ENCODE measurements at regions not wholly inside any gene's neighbourhood (a gene's known extent, or its start where the extent isn't known, plus 50 kb on each side); places are given as distances from the start of the nearest gene placed in this dataset.

GRCh38 chr20:56978475-56978874, 288.0 kb downstream of the BMP7 start:
- DNase-seq: no peak

- DNase-seq: no peak
Observed at GRCh38 chr20:56979125-56979524, 287.3 kb downstream of the BMP7 start.

GRCh38 chr20:56981301-56981700, 285.1 kb downstream of the BMP7 start:
- no peak for DNase-seq

- no peak for DNase-seq
Observed at GRCh38 chr20:56983813-56984212, 282.6 kb downstream of the BMP7 start.

GRCh38 chr20:56985066-56985685, 281.3 kb downstream of the BMP7 start:
- DNase-seq: no peak

- DNase-seq: no peak
Observed at GRCh38 chr20:56986476-56986875, 280.0 kb downstream of the BMP7 start.

GRCh38 chr20:56986931-56987720, 279.3 kb downstream of the BMP7 start:
- no peak for DNase-seq

- no peak for DNase-seq
Observed at GRCh38 chr20:56987986-56988385, 278.5 kb downstream of the BMP7 start.

GRCh38 chr20:56988446-56988845, 278.0 kb downstream of the BMP7 start:
- no peak for DNase-seq

- DNase-seq: no peak
Observed at GRCh38 chr20:56989516-56989915, 276.9 kb downstream of the BMP7 start.

GRCh38 chr20:56993020-56993559, 273.4 kb downstream of the BMP7 start:
- DNase-seq: no peak

GRCh38 chr20:56994006-56994405, 272.4 kb downstream of the BMP7 start:
- DNase-seq: no peak

GRCh38 chr20:56995149-56995548, 271.3 kb downstream of the BMP7 start:
- DNase-seq: no peak

GRCh38 chr20:56995635-56996075, 270.8 kb downstream of the BMP7 start:
- peak; percentile 18 for DNase-seq

- DNase-seq: no peak
Observed at GRCh38 chr20:56996533-56996932, 269.9 kb downstream of the BMP7 start.

- DNase-seq: no peak
Observed at GRCh38 chr20:56998438-56998837, 268.0 kb downstream of the BMP7 start.

- DNase-seq: no peak
Observed at GRCh38 chr20:57000441-57000968, 265.9 kb downstream of the BMP7 start.

GRCh38 chr20:57001126-57001767, 265.2 kb downstream of the BMP7 start:
- DNase-seq: no peak

- DNase-seq: no peak
Observed at GRCh38 chr20:57002066-57002570, 264.3 kb downstream of the BMP7 start.

- no peak for DNase-seq
Observed at GRCh38 chr20:57003012-57003411, 263.4 kb downstream of the BMP7 start.

- DNase-seq: no peak
Observed at GRCh38 chr20:57004416-57004815, 262.0 kb downstream of the BMP7 start.

- no peak for DNase-seq
Observed at GRCh38 chr20:57004951-57005933, 261.2 kb downstream of the BMP7 start.

All from NCI-H1105 treated with DMSO at 0.1 percent for 48 hours (cell line).